NCI-H1048 (cell line): ENCODE measurements at regions not wholly inside any gene's neighbourhood (a gene's known extent, or its start where the extent isn't known, plus 50 kb on each side); places are given as distances from the start of the nearest gene placed in this dataset.
"Not testable (repeated sequence)": the region's sequence is repeated elsewhere in the genome, so short reads cannot be mapped to it uniquely, and the experiment has no call there.

Experiments
- DNase-seq: peaks from one replicate; lab custom pipeline; 2025; lab: John Stamatoyannopoulos, UW

DNA sequence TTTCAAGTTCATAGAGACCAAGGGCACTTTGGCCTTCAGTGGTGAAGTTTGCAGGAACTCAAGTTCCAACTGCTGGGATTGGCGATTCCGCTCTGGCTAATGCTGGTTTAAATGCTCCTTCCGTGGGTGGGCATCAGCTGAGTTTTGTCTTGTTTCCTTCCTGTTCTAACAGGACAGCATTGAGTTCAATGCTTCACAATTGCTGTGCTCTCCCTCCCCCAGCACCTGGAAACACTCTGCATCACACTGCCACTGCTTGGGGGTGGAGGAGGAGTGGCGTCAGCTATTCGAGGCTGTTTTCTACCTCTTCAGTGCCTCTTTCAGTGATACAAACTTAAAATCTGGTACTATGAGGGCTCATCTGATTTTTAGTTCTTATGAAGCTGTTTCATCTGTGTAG lies 634.9 kb downstream of the FSCB start:
- no peak for DNase-seq

DNA sequence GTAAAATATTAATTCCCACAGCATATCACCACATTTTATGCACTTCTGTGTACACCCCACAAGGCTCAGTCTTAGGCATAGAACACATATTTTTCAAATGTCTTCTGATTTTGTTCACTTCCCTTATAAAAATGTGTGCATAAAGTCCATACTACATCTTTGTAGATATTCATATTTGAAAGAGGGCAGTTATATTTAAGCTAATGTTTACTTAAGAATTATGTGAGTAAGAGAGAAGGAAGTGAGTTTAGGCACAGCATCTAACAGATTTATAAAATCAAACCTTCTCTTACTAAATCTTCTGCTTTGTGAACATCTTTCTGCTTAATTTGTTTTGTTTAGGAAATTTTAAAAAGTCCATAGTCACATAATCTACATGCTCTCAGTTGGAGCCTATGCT lies 648.1 kb downstream of the FSCB start:
- no peak for DNase-seq

DNA sequence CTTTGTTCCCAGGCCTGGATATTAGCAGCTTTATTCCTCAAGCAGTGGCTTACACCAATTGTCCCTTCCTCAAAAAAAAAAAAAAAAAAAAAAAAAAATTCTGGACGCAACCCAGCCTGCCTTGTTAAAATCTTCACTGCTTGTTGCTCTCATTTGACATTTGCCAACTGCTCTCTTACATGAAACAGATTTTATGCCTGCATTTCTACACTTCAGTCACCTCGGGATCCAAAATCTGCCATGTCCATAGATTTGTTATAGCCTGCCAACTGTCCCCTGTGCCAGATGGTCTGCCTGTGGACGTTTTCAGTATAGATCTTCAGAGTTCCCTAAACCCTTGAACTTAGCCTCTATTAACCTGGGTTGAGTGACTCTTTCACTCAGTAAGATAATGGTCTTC lies 651.5 kb downstream of the FSCB start:
- no peak for DNase-seq

GRCh38 chr14:43853541-43853940 lies 653.5 kb downstream of the FSCB start:
- DNase-seq, result no peak

DNA sequence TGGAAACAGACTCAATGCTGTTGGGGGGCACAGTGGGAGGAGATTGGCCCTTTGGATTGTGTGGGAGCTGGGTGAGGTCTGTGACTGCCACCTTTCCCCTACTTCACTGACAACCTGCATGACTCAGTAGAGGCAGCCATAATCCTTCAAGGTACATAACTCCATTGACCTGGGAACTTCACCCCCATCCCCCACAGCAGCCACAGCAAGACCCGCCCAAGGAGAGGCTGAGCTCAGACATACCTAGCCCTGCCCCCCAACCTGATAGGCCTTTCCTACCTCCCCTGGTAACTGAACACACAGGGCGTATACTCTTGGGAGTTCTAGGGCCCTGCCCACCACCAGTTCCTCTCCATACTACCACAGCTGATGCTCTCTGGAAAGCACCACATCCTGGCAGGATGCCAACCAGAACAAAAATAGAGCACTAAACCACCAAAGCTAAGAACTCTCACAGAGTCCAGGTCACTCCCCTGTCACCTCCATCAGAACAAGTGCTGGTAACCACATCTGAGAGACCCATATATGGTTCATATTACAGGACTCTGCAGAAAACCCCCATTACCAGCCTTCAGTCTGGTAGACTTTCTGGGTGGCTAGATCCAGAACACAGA lies 703.9 kb downstream of the FSCB start:
- DNase-seq, result no peak

DNA sequence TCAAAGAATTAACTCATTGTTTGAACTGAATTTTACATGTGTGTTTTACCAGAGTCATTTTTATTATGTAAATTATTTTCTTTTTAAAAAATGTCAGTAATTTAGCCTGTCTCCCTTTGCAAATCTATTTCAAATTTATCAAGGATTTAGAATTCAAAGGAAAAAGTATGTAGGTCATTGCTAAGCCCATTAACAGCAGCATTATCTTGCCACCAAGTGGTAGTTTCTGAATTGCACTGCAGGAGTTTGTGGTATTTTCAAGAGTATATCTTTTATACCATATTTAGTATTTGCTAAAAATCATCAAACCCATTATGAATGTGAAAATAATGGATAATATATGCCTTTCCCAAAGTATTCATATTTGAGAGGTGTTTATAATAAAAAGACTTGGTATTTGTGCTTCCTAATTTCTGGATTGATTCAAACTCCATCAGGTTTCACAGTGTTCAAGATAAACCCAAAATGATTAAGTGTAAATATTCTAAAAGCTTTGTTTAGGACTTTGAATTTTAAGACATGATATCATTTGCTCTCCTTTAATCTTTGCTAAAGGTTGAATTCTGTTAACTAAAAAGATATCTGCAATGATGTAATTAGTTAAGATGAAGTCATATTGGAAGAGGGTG lies 711.4 kb downstream of the FSCB start:
- DNase-seq, result no peak

DNA sequence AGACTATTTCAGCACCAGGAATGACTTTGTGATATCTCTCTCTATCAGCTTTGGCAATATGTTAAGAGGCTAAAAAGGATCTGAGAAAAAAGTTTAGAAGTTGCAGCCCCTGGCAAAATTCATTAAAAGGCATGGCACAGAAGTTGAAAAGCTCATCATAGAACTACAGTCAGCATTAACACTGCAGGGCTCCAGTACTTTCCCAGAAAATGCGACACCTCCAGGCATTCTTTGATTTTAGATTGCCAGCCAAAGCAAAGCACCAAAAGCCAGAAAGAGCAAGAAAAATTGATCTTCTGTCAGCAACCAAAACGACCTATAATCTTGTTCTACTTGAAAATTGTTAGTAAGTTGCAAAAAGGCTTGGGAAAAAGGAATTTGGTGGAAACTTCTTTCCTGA lies 713.5 kb downstream of the FSCB start:
- no peak for DNase-seq

DNA sequence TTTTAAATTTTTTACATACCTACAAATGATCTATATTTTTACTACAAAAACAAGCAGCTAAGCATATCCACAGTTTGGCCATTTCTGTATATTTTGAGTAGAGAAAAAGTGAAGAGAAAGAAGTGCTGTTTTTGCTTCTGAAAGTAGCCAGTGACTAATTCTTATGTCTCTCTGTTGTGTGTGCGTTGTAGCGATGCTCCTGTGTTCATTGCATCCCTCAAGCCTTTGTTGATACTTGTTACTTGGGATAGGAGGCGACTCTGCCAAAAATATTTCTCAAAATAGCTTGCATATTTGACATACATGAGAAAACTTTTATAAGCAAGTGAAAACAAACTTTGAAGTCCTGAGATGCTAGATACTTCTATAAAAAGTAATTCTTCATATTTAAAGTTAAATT lies 714.1 kb downstream of the FSCB start:
- DNase-seq, result no peak

DNA sequence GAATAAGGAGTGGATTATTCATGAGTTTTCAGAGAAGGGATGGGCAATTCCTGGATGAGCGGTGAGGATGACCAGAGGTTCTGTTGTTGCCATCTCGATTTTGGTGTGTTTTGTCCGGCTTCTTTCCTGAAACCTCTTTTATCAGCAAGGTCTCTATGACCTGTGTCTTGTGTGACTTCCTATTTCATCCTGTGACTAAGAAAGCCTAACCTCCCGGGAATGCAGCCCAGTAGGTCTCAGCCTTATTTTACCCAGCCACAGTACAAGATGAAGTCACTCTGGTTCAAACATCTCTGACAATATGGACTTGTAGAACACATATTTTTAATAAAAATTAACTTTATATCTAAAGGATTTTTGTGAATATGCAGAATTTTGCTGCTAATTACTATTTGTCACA lies 716.4 kb downstream of the FSCB start:
- DNase-seq, result no peak

DNA sequence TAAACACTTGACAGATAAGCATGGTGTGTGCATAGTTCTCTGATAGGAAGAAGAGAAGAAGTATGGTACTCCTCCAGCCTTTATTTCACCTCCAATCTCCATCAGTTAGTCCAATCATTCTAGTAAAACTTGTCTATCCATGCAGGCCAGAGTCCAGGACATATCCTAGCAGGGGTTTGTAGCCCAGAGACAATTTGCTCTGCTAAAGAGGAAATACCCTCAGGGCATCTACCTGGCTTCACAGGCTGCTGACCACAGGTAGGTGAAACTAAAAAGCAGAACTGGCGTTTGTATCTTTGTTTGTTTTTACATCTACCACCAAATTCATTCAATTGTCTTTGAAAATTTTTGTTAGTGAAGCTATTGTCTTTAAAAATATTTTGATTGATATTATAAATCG lies 717.6 kb downstream of the FSCB start:
- DNase-seq, result no peak

DNA sequence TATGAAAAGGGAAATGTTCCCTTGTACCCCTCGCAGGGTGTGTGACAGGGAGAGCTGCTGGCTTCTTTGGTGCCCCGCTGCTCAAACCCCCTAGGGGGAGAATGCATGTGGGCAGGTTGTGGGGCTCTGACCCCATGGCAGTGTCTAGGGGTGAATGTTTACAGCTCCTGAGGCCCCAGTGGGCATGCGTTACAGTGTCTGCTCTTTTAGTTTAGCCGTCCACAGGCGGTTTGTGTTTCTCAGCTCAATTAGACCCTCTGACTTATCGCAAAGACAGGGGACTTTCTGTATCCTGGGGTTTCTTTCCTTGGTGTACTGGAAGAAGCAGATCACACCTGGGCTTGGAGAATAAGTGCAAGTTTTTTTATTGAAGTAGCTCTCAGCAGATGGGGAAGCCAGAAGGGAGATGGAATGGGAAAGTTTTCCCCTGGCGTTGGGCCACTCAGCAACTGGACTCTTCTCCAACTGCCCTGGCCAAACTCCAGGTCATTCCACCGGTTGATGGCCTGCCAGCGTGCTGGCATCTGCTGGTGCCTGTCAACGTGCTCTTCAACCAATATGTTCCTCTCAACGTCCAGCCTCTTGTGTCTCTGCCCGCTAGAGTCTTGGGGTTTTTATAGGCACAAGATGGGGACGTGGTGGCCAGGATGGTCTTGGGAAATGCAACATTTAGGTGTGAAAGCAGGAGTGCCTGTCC lies 720.9 kb downstream of the FSCB start:
- DNase-seq, result no peak

GRCh38 chr14:43784432-43784831 lies 722.7 kb downstream of the FSCB start:
- DNase-seq, result not testable (repeated sequence)

GRCh38 chr14:43778937-43779639 lies 728.0 kb downstream of the FSCB start:
- no peak for DNase-seq

DNA sequence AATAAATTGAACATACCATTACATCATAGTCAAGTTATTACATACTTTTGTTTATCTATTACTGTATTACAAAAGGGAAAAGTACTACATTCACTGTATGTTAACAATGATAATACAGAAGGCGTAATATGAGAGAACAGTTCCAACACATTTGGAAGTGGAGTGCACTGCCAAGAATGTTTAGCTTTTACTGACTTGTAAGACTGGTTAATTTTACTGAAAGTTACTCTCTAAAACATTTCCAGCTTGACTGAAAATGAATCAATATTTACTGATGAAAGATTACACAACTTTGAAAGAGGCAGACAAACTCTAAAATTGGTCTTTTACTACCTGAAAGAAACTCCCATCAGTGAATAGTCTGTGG lies 728.5 kb downstream of the FSCB start:
- no peak for DNase-seq

DNA sequence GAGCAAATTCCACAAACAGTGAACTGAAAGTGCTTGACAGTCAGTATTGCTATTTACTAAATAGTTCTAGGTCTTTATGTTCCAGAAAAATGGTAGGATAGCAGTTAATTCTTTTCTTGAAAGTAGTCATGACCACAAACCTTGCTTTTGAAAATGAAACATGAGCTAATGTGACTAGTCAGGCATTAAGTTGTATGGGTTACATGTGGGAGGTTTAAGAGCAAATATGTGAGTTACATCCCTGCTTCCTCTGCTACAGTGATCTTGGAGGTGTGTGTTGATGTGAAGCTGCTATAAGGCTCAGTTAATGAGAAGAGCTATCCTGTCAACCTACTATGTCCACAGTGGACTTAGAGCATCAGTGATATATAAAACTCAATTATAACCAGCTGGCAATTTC lies 741.6 kb downstream of the FSCB start:
- no peak for DNase-seq

DNA sequence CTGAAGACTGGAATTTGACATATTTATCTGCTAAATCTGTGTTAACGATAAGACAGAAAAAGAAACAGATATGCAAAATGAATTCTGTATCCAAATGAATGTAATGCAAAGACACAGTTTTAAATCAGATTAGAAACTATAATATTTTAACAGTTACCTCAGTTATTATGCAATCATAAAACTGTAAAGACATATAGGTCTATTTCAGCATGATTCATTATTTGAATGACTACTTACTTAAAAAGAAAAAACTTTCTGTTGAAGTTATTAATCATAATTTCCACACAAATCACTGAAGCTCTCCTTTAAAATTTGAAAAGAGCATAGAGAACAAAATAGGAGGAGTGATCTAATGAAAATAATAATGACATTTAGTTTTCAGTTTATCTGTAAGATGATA lies 742.6 kb downstream of the FSCB start:
- DNase-seq, result no peak

DNA sequence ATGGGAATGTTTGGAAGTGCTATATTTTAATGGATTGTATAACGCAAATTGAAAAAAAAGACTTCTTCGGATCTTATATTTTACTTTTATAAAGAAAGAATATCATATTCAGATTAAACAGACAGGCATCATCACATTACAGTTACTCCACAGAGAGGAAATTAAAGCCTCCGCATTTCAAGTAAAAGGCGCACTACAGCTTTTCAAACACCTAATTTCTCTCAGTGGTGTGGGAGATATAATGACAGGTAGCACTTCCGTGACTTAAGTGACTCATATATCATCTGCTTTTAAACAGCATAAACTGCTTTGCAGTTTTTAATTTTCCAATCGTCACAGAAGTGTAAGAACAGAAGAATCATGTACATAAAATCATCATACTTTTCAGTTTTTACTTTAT lies 751.4 kb downstream of the FSCB start:
- DNase-seq, result no peak

DNA sequence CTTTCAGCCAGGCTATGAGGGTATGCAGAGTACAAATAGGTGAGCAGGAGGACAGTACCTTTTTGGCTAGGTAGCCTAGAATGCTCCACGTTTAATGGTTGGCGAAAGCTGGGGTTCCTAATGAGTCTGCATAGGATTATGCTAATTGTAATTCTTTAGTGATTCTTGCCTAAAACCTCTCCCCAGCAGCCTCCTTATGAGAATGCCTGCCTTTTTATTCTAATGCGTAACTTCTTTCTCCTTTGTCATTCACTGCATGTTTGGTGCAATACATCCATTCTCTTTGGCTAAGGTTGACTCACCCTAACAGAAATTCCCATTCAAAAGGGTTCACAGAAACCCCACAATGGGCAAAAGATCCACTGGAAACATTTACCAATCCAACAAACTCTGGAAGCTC lies 752.2 kb downstream of the FSCB start:
- DNase-seq, result no peak

DNA sequence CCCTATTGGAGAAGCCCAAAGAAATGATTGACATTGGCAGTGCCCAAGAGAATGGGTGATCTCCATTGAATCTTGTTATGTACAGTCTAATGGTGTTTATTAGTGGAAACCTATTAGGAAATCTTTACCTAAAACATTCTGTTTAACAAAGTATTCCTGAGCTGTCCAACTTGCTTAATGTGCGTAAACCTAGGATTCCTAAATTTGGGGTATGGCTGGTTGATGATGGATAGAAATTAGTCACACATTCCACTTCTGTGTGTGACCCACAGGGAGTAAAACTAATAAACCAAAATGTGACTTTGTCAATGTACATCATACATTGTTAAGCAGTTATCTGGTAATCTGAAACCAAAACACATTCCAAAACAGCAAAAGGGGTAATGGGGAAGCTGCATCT lies 761.3 kb downstream of the FSCB start:
- no peak for DNase-seq

DNA sequence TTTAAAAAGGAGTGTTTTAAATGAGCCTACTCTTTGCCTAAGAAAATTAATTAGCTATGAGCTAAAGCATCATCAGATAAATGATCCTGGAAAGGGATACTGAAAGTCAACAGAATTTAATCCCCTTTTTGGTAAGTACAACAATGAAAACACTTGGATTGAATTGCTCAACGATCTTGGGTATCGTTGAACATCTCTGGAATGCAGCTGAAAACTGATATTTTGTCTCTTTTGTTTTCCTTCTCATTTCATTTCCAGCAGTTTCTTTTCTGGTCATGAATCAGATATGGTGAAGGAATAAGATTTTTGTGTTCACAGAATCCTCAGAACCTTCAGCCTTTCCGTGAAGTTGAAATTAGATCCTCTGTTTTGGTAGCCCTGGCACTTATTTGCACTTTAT lies 771.2 kb downstream of the FSCB start:
- DNase-seq, result no peak

DNA sequence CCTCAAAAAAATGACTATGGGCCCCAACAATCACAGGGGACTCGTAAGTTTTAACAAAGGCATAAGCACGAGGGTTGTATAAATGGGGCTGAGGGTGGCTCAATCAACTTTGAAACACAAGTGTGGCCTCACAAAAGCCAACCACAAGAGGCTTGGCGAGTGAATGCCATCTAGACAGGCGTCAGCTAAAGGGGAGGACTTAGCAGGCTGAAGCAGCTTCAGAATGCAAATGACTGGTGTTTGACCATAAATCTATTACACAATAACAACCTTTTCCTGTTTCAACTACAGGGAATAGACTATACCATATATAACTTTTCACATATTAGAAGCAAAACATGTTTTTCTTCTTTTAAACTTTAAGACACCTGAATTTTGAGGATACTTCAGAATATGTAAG lies 777.9 kb downstream of the FSCB start:
- no peak for DNase-seq

DNA sequence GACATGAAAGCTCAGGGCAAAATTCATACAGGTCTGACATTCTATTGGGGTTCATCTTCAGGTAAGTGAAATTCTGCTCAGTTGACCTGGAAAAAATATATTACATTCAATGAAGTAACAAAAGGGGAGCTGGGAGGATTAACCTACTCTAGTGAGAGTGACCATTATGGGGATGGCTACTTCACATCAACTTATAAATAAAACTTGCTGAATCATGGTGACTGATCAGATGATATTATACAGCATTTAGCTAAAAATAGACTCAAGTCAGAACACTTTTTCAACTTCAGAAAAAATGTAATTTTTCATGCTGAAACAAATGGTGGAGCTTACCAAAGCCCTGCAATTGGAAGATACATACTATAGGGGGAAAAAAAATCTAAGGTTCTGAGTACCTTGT lies 800.2 kb downstream of the FSCB start:
- no peak for DNase-seq
